ENCODE measurements at regions not wholly inside any gene's neighbourhood (a gene's known extent, or its start where the extent isn't known, plus 50 kb on each side); places are given as distances from the start of the nearest gene placed in this dataset.

DNA sequence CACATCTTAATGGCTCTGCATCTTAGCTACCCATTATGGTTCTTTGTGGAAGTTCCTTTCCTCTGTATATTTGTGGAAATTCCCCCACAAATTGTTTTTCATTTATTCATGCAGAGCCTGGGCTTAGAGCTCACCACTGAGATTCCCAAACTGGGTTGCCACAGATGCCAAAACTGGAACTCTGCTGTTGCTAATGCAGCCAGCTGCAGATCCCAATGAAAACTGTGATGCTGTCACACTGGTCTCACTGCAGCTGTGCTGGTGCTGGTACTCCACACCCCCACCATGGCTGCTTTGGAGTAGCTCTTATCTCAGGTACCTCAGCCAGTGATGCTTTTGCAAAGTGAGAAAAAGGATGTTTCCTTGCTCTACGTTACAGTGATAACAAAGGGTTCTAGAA, 87.7 kb downstream of the DCK start:
- POLR2A ChIA-PET, result no interaction called here
- Histone ChIP-seq H3K4me1 (ENCODE audit: control extremely low read depth in 1 of 4, control insufficient read depth in 4 of 4, insufficient read depth in 4 of 4, low read length in 3 of 4) (no peaks in the 10 kb centered on the region), H3K27ac (ENCODE audit: insufficient read depth in 1 of 2, low read depth in 1 of 2, low read length in 2 of 2, poor library complexity in 1 of 2, severe bottlenecking in 2 of 2) (no peak overlapping the region), H3K36me3 (ENCODE audit: control insufficient read depth in 4 of 4, insufficient read depth in 4 of 4, low read length in 3 of 4) (no peaks in the 10 kb centered on the region), H3K9me3 (ENCODE audit: control extremely low read depth in 1 of 5, control insufficient read depth in 4 of 5, insufficient read depth in 2 of 5, low read depth in 1 of 5, low read length in 4 of 5) (no peaks in the 10 kb centered on the region), H3K4me3 (ENCODE audit: control insufficient read depth in 1 of 7, extremely low read depth in 1 of 7, insufficient read depth in 4 of 7, low read depth in 2 of 7, low read length in 6 of 7) (no peak overlapping the region), H3K27me3 (replicated peaks in 2 of 5; ENCODE audit: control insufficient read depth in 4 of 5, insufficient read depth in 5 of 5, low read length in 4 of 5) (peaks cover 0 to 1% (median 0%) of the 10 kb centered on the region in 5 experiments)
- WGBS (ENCODE audit: insufficient coverage), result 87% methylated on average over 1 of the region's 1 CpG
- CTCF ChIA-PET, result no interaction called here
- no peak for DNase-seq

DNA sequence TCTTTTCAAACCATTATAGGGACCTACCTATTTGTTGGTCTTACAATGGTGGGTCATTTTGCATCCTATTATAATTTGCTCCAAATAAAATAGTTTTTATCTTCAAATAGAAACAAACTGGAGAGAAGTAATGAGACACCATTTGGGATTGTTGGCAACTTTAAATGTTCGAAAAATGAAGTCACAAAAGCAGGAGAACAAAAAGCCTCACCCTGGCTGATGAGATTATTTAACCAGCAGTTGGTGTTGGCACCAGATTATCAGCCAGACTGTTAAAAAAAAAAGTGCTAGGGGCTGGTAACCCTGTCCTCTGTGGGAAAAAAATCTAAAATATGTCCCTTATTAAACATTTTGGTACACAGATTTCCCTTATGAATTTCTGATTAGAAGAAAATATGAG, 100.3 kb downstream of the DCK start:
- no peaks in the 10 kb centered on the region for H3K36me3 ChIP-seq (ENCODE audit: control insufficient read depth in 4 of 4, insufficient read depth in 4 of 4, low read length in 3 of 4)
- no peaks in the 10 kb centered on the region for H3K27me3 ChIP-seq (replicated peaks in 2 of 5; ENCODE audit: control insufficient read depth in 4 of 5, insufficient read depth in 5 of 5, low read length in 4 of 5)
- no peaks in the 10 kb centered on the region for H3K9me3 ChIP-seq (ENCODE audit: control extremely low read depth in 1 of 5, control insufficient read depth in 4 of 5, insufficient read depth in 2 of 5, low read depth in 1 of 5, low read length in 4 of 5)
- CTCF ChIA-PET, result no interaction called here
- no peak overlapping the region for H3K27ac ChIP-seq (ENCODE audit: insufficient read depth in 1 of 2, low read depth in 1 of 2, low read length in 2 of 2, poor library complexity in 1 of 2, severe bottlenecking in 2 of 2)
- POLR2A ChIA-PET, result no interaction called here
- 90% methylated on average over 1 of the region's 1 CpG for WGBS (ENCODE audit: insufficient coverage)
- H3K4me3 ChIP-seq (ENCODE audit: control insufficient read depth in 1 of 7, extremely low read depth in 1 of 7, insufficient read depth in 4 of 7, low read depth in 2 of 7, low read length in 6 of 7), result no peak overlapping the region
- peaks cover 0 to 5% (median 0%) of the 10 kb centered on the region in 4 experiments for H3K4me1 ChIP-seq (ENCODE audit: control extremely low read depth in 1 of 4, control insufficient read depth in 4 of 4, insufficient read depth in 4 of 4, low read length in 3 of 4)
- no peak for DNase-seq

DNA sequence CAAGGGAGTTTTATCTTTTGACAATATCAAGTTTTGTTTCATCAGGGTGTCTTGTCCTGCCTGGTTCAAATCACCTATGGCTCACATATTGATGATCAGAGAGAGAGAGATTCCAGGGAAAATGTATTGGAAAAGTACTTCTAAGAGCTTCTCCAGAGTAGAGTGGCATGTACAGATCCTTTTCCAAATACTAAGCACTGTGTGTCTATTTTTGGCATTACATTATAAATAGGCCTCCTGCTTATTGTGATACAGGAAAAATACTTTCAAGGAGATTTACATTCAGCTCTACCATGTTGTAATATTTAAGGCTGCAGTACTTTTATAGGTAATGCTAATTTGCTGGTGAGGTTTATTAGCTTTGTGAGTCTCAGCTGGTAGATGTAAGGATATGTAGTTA, 100.8 kb downstream of the DCK start:
- Histone ChIP-seq H3K4me3 (ENCODE audit: control insufficient read depth in 1 of 7, extremely low read depth in 1 of 7, insufficient read depth in 4 of 7, low read depth in 2 of 7, low read length in 6 of 7) (no peak overlapping the region), H3K36me3 (ENCODE audit: control insufficient read depth in 4 of 4, insufficient read depth in 4 of 4, low read length in 3 of 4) (no peaks in the 10 kb centered on the region), H3K4me1 (ENCODE audit: control extremely low read depth in 1 of 4, control insufficient read depth in 4 of 4, insufficient read depth in 4 of 4, low read length in 3 of 4) (peaks cover 0 to 5% (median 0%) of the 10 kb centered on the region in 4 experiments), H3K27me3 (replicated peaks in 2 of 5; ENCODE audit: control insufficient read depth in 4 of 5, insufficient read depth in 5 of 5, low read length in 4 of 5) (no peaks in the 10 kb centered on the region), H3K9me3 (ENCODE audit: control extremely low read depth in 1 of 5, control insufficient read depth in 4 of 5, insufficient read depth in 2 of 5, low read depth in 1 of 5, low read length in 4 of 5) (no peaks in the 10 kb centered on the region), H3K27ac (ENCODE audit: insufficient read depth in 1 of 2, low read depth in 1 of 2, low read length in 2 of 2, poor library complexity in 1 of 2, severe bottlenecking in 2 of 2) (no peak overlapping the region)
- POLR2A ChIA-PET, result no interaction called here
- CTCF ChIA-PET, result no interaction called here
- DNase-seq, result no peak

DNA sequence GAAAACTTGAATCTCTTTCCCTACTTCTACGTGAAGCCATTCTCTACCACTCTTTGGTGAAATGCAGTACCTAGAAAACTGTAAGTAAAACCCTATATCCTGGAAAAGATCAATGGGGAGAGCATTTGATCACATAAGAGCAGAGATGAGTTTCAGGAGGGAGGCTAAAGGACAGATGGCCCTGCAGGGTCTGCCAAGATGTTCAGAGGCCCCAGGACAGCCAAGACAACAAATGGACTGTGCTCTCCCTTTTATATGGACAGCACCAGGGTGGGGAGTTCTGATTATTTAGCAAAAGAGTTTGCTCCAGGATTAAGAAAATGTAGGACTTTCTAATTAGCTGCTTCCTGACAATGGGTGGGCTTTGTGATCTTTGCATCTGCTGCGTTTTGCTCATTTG, 101.7 kb downstream of the DCK start:
- DNase-seq, result no peak
- WGBS (ENCODE audit: insufficient coverage), result no CpG with 5 or more reads among the region's 2 CpGs
- H3K4me3 ChIP-seq (ENCODE audit: control insufficient read depth in 1 of 7, extremely low read depth in 1 of 7, insufficient read depth in 4 of 7, low read depth in 2 of 7, low read length in 6 of 7), result no peak overlapping the region
- peaks cover 0 to 5% (median 0%) of the 10 kb centered on the region in 4 experiments for H3K4me1 ChIP-seq (ENCODE audit: control extremely low read depth in 1 of 4, control insufficient read depth in 4 of 4, insufficient read depth in 4 of 4, low read length in 3 of 4)
- no peaks in the 10 kb centered on the region for H3K36me3 ChIP-seq (ENCODE audit: control insufficient read depth in 4 of 4, insufficient read depth in 4 of 4, low read length in 3 of 4)
- ChIA-PET POLR2A (no interaction called here), CTCF (no interaction called here)
- H3K27ac ChIP-seq (ENCODE audit: insufficient read depth in 1 of 2, low read depth in 1 of 2, low read length in 2 of 2, poor library complexity in 1 of 2, severe bottlenecking in 2 of 2), result no peak overlapping the region
- H3K27me3 ChIP-seq (replicated peaks in 2 of 5; ENCODE audit: control insufficient read depth in 4 of 5, insufficient read depth in 5 of 5, low read length in 4 of 5), result no peaks in the 10 kb centered on the region
- no peaks in the 10 kb centered on the region for H3K9me3 ChIP-seq (ENCODE audit: control extremely low read depth in 1 of 5, control insufficient read depth in 4 of 5, insufficient read depth in 2 of 5, low read depth in 1 of 5, low read length in 4 of 5)

DNA sequence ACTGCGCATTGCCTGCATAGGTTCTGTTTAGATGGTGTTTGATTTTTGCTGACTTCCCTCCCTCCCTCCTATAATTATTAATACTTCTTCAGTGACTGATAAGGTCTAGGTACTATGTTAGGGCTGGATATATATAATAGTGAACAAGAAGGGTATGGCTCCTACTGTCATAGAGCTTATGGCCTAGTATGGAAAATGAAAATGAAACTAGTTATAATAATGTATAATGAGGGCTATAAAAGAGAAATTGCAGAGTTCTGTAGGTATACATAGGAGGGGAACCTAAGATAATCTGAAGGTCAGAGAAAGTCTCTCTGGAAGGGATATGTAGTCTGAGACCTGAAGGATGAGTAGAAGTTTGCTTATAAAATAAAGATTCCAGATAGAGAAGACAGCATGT, 102.1 kb downstream of the DCK start:
- peaks cover 0 to 5% (median 0%) of the 10 kb centered on the region in 4 experiments for H3K4me1 ChIP-seq (ENCODE audit: control extremely low read depth in 1 of 4, control insufficient read depth in 4 of 4, insufficient read depth in 4 of 4, low read length in 3 of 4)
- no peaks in the 10 kb centered on the region for H3K9me3 ChIP-seq (ENCODE audit: control extremely low read depth in 1 of 5, control insufficient read depth in 4 of 5, insufficient read depth in 2 of 5, low read depth in 1 of 5, low read length in 4 of 5)
- no peak overlapping the region for H3K27ac ChIP-seq (ENCODE audit: insufficient read depth in 1 of 2, low read depth in 1 of 2, low read length in 2 of 2, poor library complexity in 1 of 2, severe bottlenecking in 2 of 2)
- ChIA-PET POLR2A (no interaction called here), CTCF (no interaction called here)
- peak in 2 of 3 donors; percentile 4 to 8 for DNase-seq
- no peaks in the 10 kb centered on the region for H3K36me3 ChIP-seq (ENCODE audit: control insufficient read depth in 4 of 4, insufficient read depth in 4 of 4, low read length in 3 of 4)
- H3K27me3 ChIP-seq (replicated peaks in 2 of 5; ENCODE audit: control insufficient read depth in 4 of 5, insufficient read depth in 5 of 5, low read length in 4 of 5), result no peaks in the 10 kb centered on the region
- peak overlapping the region in 1 of 7 experiments; percentile 45 for H3K4me3 ChIP-seq (ENCODE audit: control insufficient read depth in 1 of 7, extremely low read depth in 1 of 7, insufficient read depth in 4 of 7, low read depth in 2 of 7, low read length in 6 of 7)
- WGBS (ENCODE audit: insufficient coverage), result no CpG with 5 or more reads among the region's 1 CpG

GRCh38 chr4:71107726-71108125, 114.3 kb downstream of the DCK start:
- Histone ChIP-seq H3K9me3 (ENCODE audit: control extremely low read depth in 1 of 5, control insufficient read depth in 4 of 5, insufficient read depth in 2 of 5, low read depth in 1 of 5, low read length in 4 of 5) (peaks cover 0 to under 1% (median 0%) of the 10 kb centered on the region in 5 experiments), H3K4me1 (ENCODE audit: control extremely low read depth in 1 of 4, control insufficient read depth in 4 of 4, insufficient read depth in 4 of 4, low read length in 3 of 4) (peaks cover 0 to 4% (median 2%) of the 10 kb centered on the region in 4 experiments), H3K27me3 (replicated peaks in 2 of 5; ENCODE audit: control insufficient read depth in 4 of 5, insufficient read depth in 5 of 5, low read length in 4 of 5) (no peaks in the 10 kb centered on the region), H3K36me3 (ENCODE audit: control insufficient read depth in 4 of 4, insufficient read depth in 4 of 4, low read length in 3 of 4) (no peaks in the 10 kb centered on the region), H3K4me3 (ENCODE audit: control insufficient read depth in 1 of 7, extremely low read depth in 1 of 7, insufficient read depth in 4 of 7, low read depth in 2 of 7, low read length in 6 of 7) (no peak overlapping the region), H3K27ac (ENCODE audit: insufficient read depth in 1 of 2, low read depth in 1 of 2, low read length in 2 of 2, poor library complexity in 1 of 2, severe bottlenecking in 2 of 2) (no peak overlapping the region)
- CTCF ChIA-PET, result no interaction called here
- WGBS (ENCODE audit: insufficient coverage), result 0% methylated on average over 1 of the region's 2 CpGs
- peak in 1 of 3 donors; percentile 6 for DNase-seq
- POLR2A ChIA-PET, result no interaction called here

- Histone ChIP-seq H3K27me3 (replicated peaks in 2 of 5; ENCODE audit: control insufficient read depth in 4 of 5, insufficient read depth in 5 of 5, low read length in 4 of 5) (no peaks in the 10 kb centered on the region), H3K4me1 (ENCODE audit: control extremely low read depth in 1 of 4, control insufficient read depth in 4 of 4, insufficient read depth in 4 of 4, low read length in 3 of 4) (peaks cover 0 to 4% (median 2%) of the 10 kb centered on the region in 4 experiments), H3K36me3 (ENCODE audit: control insufficient read depth in 4 of 4, insufficient read depth in 4 of 4, low read length in 3 of 4) (no peaks in the 10 kb centered on the region), H3K9me3 (ENCODE audit: control extremely low read depth in 1 of 5, control insufficient read depth in 4 of 5, insufficient read depth in 2 of 5, low read depth in 1 of 5, low read length in 4 of 5) (peaks cover 0 to 3% (median 0%) of the 10 kb centered on the region in 5 experiments), H3K27ac (ENCODE audit: insufficient read depth in 1 of 2, low read depth in 1 of 2, low read length in 2 of 2, poor library complexity in 1 of 2, severe bottlenecking in 2 of 2) (no peak overlapping the region), H3K4me3 (ENCODE audit: control insufficient read depth in 1 of 7, extremely low read depth in 1 of 7, insufficient read depth in 4 of 7, low read depth in 2 of 7, low read length in 6 of 7) (no peak overlapping the region)
- ChIA-PET CTCF (no interaction called here), POLR2A (no interaction called here)
- DNase-seq, result no peak
- WGBS (ENCODE audit: insufficient coverage), result 94% methylated on average over 2 of the region's 2 CpGs
Observed at GRCh38 chr4:71110499-71110898, 117.0 kb downstream of the DCK start.

Data from common myeloid progenitor, CD34-positive (primary cell).